Thyroid gland (tissue), 4 donors: ENCODE measurements at regions not wholly inside any gene's neighbourhood (a gene's known extent, or its start where the extent isn't known, plus 50 kb on each side); places are given as distances from the start of the nearest gene placed in this dataset.

ENCODE experiments used
- DNase-seq, 2 donors: peaks; one replicate each; pipeline ENCODE4 v3.0.0-alpha.2; 2019
- H3K27ac ChIP-seq, 3 donors: fragments of 200-600 bp; sonication (generic); 1 replicate in 2 of 3; 2 replicates in 1 of 3; pipeline ENCODE4 v1.5.1; 2016 to 2019; ENCODE audit warnings: mild to moderate bottlenecking in 1 of 3, moderate library complexity in 1 of 3
- H3K27me3 ChIP-seq: fragments of 200-600 bp; sonication (generic); one replicate; pipeline ENCODE4 v1.5.1; 2019
- H3K36me3 ChIP-seq, 2 donors: fragments of 200-600 bp; sonication (generic); one replicate each; pipeline ENCODE4 v1.5.1; 2016 to 2019
- H3K4me1 ChIP-seq, 2 donors: fragments of 200-600 bp; sonication (generic); one replicate each; pipeline ENCODE4 v1.5.1; 2017 to 2019
- H3K4me3 ChIP-seq, 3 donors: fragments of 200-600 bp; sonication (generic); replicated peaks in 1 of 3; 1 replicate in 2 of 3; 2 replicates in 1 of 3; pipeline ENCODE4 v1.5.1; 2016; ENCODE audit warnings: mild to moderate bottlenecking in 1 of 3
- H3K9me3 ChIP-seq: fragments of 200-600 bp; sonication (generic); one replicate; pipeline ENCODE4 v1.5.1; 2017
- CTCF ChIP-seq, 6 experiments: fragments of 200-600 bp in 3 of 6; fragments of 450-650 bp in 3 of 6; sonication (generic) in 3 of 6; IDR thresholded peaks; one replicate each; pipeline ENCODE4 v1.5.1; 2016 to 2019; ENCODE audit warnings: antibody characterized with exemption in 6 of 6, mild to moderate bottlenecking in 2 of 6, inconsistent platforms in 1 of 6, moderate library complexity in 1 of 6
- POLR2A ChIP-seq, 2 donors: fragments of 450-650 bp; IDR thresholded peaks; one replicate each; pipeline ENCODE4 v1.6.1; 2017; ENCODE audit warnings: antibody characterized with exemption in 2 of 2, mild to moderate bottlenecking in 2 of 2, moderate library complexity in 1 of 2
- WGBS, 2 donors: methylation state at CpG; one replicate each; pipeline ENCODE4 v1.1.5; 2017; 5-methylcytosine and 5-hydroxymethylcytosine counted together
- intact Hi-C: fragments of 100-400 bp; cut with DNase I; formaldehyde crosslinking; loops from one replicate; pipeline ENCODE4 v1.15.1; 2023

DNA sequence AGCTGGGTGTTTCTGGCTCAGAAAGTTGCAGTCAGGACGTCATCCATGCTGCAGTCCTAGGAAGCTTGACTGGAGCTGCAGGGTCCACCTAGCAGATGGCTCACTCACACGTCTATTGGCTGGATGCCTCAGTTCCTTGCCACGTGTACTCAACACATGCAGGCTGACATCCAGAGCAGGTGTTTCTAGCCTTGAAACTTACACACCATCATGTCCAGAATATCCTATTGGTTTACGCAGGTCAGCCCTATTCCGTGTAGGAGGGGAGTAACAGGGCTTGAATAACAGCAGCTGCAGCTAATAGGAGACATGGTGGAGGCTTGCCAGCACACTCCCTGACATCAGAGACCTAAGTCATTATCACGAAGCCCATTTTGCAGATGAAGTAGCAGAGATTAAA, 473.5 kb downstream of the ACTL7B start:
- no peak overlapping the region for H3K27ac ChIP-seq
- 77 to 78% methylated on average over 6 of the region's 6 CpGs for WGBS, 2 donors
- no peak for DNase-seq
- H3K27me3 ChIP-seq, result no peaks in the 10 kb centered on the region
- no peak overlapping the region for H3K4me3 ChIP-seq
- H3K36me3 ChIP-seq, result no peaks in the 10 kb centered on the region
- H3K9me3 ChIP-seq, result no peaks in the 10 kb centered on the region
- intact Hi-C loops, result no loop called here
- no peaks in the 10 kb centered on the region for H3K4me1 ChIP-seq
- TF ChIP-seq CTCF (IDR thresholded peaks at IDR 0.05) (no peak), POLR2A (IDR thresholded peaks at IDR 0.05) (no peak)

GRCh38 chr9:108377881-108378280, 477.9 kb downstream of the ACTL7B start:
- TF ChIP-seq CTCF (IDR thresholded peaks at IDR 0.05) (no peak), POLR2A (IDR thresholded peaks at IDR 0.05) (no peak)
- no peaks in the 10 kb centered on the region for H3K36me3 ChIP-seq
- H3K27ac ChIP-seq, result no peak overlapping the region
- H3K9me3 ChIP-seq, result no peaks in the 10 kb centered on the region
- H3K27me3 ChIP-seq, result no peaks in the 10 kb centered on the region
- WGBS, 2 donors, result 95 to 96% methylated on average over 2 of the region's 2 CpGs
- no peak for DNase-seq
- intact Hi-C loops, result no loop called here
- no peaks in the 10 kb centered on the region for H3K4me1 ChIP-seq
- no peak overlapping the region for H3K4me3 ChIP-seq

DNA sequence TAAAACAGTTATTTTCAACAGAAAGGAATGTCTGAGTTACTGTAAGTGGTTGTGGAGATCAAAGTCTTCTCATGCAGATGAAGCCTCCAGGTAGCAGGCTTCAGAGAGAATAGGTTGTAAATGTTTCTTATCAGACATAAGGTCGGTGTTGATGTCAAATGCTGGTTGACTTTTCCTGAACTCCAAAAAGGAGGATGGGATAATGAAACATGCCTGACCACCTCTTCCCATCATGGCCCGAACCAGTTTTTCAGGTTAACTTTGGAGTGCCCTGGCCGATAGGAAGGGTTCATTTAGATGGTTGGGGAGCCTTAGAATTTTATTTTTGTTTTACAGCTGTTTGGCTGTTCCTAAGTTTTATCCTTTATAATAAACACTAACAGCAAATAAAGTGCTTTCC, 478.4 kb downstream of the ACTL7B start:
- no peak for TF ChIP-seq CTCF (IDR thresholded peaks at IDR 0.05)
- TF ChIP-seq POLR2A (IDR thresholded peaks at IDR 0.05), result no peak

GRCh38 chr9:108376140-108376539, 479.6 kb downstream of the ACTL7B start:
- no peak for DNase-seq
- Histone ChIP-seq H3K36me3 (no peaks in the 10 kb centered on the region), H3K9me3 (no peaks in the 10 kb centered on the region), H3K4me1 (no peaks in the 10 kb centered on the region), H3K27ac (no peak overlapping the region), H3K4me3 (no peak overlapping the region), H3K27me3 (no peaks in the 10 kb centered on the region)
- no peak for TF ChIP-seq POLR2A (IDR thresholded peaks at IDR 0.05)
- TF ChIP-seq CTCF (IDR thresholded peaks at IDR 0.05), result no peak
- intact Hi-C loops, result no loop called here

More for the DNA sequence above, 478.4 kb downstream of the ACTL7B start:
- WGBS, 2 donors, result 62 to 69% methylated on average over 3 of the region's 3 CpGs
- H3K27me3 ChIP-seq, result no peaks in the 10 kb centered on the region
- H3K27ac ChIP-seq, result no peak overlapping the region
- H3K4me3 ChIP-seq, result no peak overlapping the region
- no peaks in the 10 kb centered on the region for H3K9me3 ChIP-seq
- no peak for DNase-seq
- intact Hi-C loops, result no loop called here
- H3K4me1 ChIP-seq, result no peaks in the 10 kb centered on the region
- H3K36me3 ChIP-seq, result no peaks in the 10 kb centered on the region

DNA sequence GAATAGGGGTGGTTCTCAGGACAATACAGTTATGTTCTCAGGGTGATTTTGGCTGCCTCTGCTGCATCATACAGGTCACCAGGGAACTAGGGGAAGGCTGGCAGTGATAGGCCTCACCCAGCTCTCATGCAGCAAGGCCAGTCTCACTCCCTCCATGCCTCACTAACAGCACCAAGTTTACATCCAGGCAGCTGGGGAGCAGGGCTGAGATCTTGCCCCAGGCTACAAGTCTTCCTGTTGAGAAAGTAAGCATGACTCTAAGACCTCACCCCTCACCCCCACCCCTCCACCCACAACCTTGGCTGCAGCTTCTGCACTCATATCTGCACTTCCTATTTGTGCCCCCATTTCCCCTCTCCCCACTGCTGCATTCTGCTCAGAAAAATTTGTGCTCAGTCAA, 481.2 kb downstream of the ACTL7B start:
- Histone ChIP-seq H3K36me3 (no peaks in the 10 kb centered on the region), H3K4me3 (no peak overlapping the region), H3K9me3 (no peaks in the 10 kb centered on the region), H3K27me3 (no peaks in the 10 kb centered on the region), H3K27ac (no peak overlapping the region), H3K4me1 (no peaks in the 10 kb centered on the region)
- intact Hi-C loops, result no loop called here
- no peak for DNase-seq
- TF ChIP-seq CTCF (IDR thresholded peaks at IDR 0.05) (no peak), POLR2A (IDR thresholded peaks at IDR 0.05) (no peak)
